K562 (cell line): ENCODE measurements at regions not wholly inside any gene's neighbourhood (a gene's known extent, or its start where the extent isn't known, plus 50 kb on each side); places are given as distances from the start of the nearest gene placed in this dataset.

Source experiments
- ATAC-seq: fragments of 200-7000 bp; cut with Tn5 transposase; 3 replicates; pipeline ENCODE4 v1.9.1; 2020; ENCODE audit warnings: moderate library complexity
- BruUV-seq: library from RNA; stranded (reverse); fragments of 400-500 nt; replicated peaks from 2 replicates; lab custom pipeline; 2021; lab: Mats Ljungman, UMichigan
- CTCF ChIA-PET: fragments of 300-600 bp; formaldehyde crosslinking; extraction: SDS; loops from one replicate; lab custom pipeline; 2021; ENCODE audit warnings: low intra/inter-chr PET ratio; lab: Yijun Ruan, JAX
- POLR2A ChIA-PET: fragments of 300-600, 350-650 bp; sonication (Branson Sonifier 250); formaldehyde crosslinking; extraction: SDS; loops from one replicate; lab custom pipeline; 2021; ENCODE audit warnings: antibody characterized with exemption, inconsistent platforms; lab: Yijun Ruan, JAX
- DNase-seq, 4 experiments: peaks; one replicate each; pipeline versions ENCODE4 v3.0.0 to v3.0.0-alpha.2; 2011 to 2018; ENCODE audit warnings: low spot score in 3 of 4, mixed read lengths in 3 of 4; ENCODE audit errors: extremely low read depth in 1 of 4
- FAIRE-seq: peaks from 2 replicates; lab custom pipeline; 2011; peaks lifted over from hg19 to GRCh38; lab: Jason Lieb, UNC
- H2AFZ ChIP-seq: 2 replicates; pipeline ENCODE4 v1.6.0; 2011; ENCODE audit warnings: low read depth, low read length, control low read depth, inconsistent platforms
- H3K27ac ChIP-seq: fragments of 200-600 bp; 3 replicates; pipeline ENCODE4 v1.8.0; 2011; ENCODE audit warnings: low read depth, mild to moderate bottlenecking, control low read depth, inconsistent platforms, low read length, moderate library complexity, mixed read lengths; ENCODE audit errors: extremely low read depth
- H3K27me3 ChIP-seq, 2 experiments: fragments of 300-600 bp in 1 of 2; 2 replicates in 1 of 2; 3 replicates in 1 of 2; pipeline versions ENCODE4 v1.6.0 to v1.8.0; 2011; ENCODE audit warnings: inconsistent platforms in 2 of 2, low read length in 2 of 2, mild to moderate bottlenecking in 1 of 2, mixed read lengths in 1 of 2, moderate library complexity in 1 of 2; ENCODE audit not compliant: control insufficient read depth in 2 of 2, insufficient read depth in 2 of 2
- H3K36me3 ChIP-seq: fragments of 300-600 bp; 3 replicates; pipeline ENCODE4 v1.8.0; 2011; ENCODE audit warnings: mild to moderate bottlenecking, low read length, inconsistent platforms; ENCODE audit not compliant: control insufficient read depth, insufficient read depth
- H3K4me1 ChIP-seq, 2 experiments: fragments of 200-600 bp in 1 of 2; replicated peaks in 1 of 2; 2 replicates in 1 of 2; 3 replicates in 1 of 2; pipeline versions ENCODE4 v1.5.1 to v1.8.0; 2011; ENCODE audit warnings: inconsistent platforms in 2 of 2, low read length in 2 of 2, mild to moderate bottlenecking in 1 of 2, mixed read lengths in 1 of 2, moderate library complexity in 1 of 2; ENCODE audit not compliant: control insufficient read depth in 2 of 2, insufficient read depth in 2 of 2
- H3K4me2 ChIP-seq: 2 replicates; pipeline ENCODE4 v1.6.1; 2011; ENCODE audit warnings: low read length, control low read depth, inconsistent platforms, mixed read lengths; ENCODE audit not compliant: insufficient read depth
- H3K4me3 ChIP-seq: fragments of 200-600 bp; sonication (generic), shearing (Covaris generic); 2 replicates; pipeline ENCODE4 v1.5.1; 2016; ENCODE audit warnings: control low read depth, inconsistent platforms
- H3K79me2 ChIP-seq: fragments of 200-600 bp; 3 replicates; pipeline ENCODE4 v1.8.0; 2011; ENCODE audit warnings: low read length, inconsistent platforms; ENCODE audit not compliant: control insufficient read depth, insufficient read depth
- H3K9ac ChIP-seq, 2 experiments: 2 replicates each; pipeline versions ENCODE4 v1.6.0 to v1.6.1; 2011; ENCODE audit warnings: low read depth in 2 of 2, low read length in 2 of 2, control low read depth in 1 of 2, inconsistent platforms in 1 of 2, mild to moderate bottlenecking in 1 of 2, mixed read lengths in 1 of 2; ENCODE audit not compliant: insufficient read depth in 1 of 2
- H3K9me1 ChIP-seq: one replicate; pipeline ENCODE4 v1.6.0; 2011; ENCODE audit warnings: inconsistent platforms, mild to moderate bottlenecking, low read length, moderate library complexity; ENCODE audit not compliant: control insufficient read depth, insufficient read depth
- H3K9me3 ChIP-seq: replicated peaks from 2 replicates; pipeline ENCODE4 v1.5.1; 2011; ENCODE audit warnings: low read depth, low read length, inconsistent platforms; ENCODE audit not compliant: control insufficient read depth, insufficient read depth
- H4K20me1 ChIP-seq: replicated peaks from 2 replicates; pipeline ENCODE4 v1.6.1; 2011; ENCODE audit warnings: low read length, inconsistent platforms, mixed read lengths; ENCODE audit not compliant: control insufficient read depth, insufficient read depth
- CGGBP1 ChIP-seq: fragments of 250-450 bp; sonication (Bioruptor Pico); IDR thresholded peaks from 2 replicates; pipeline ENCODE4 v1.9.0; 2021; ENCODE audit warnings: mild to moderate bottlenecking
- CREB3 ChIP-seq: fragments of 450-650 bp; conservative IDR thresholded peaks from 2 replicates; pipeline ENCODE4 v1.6.1; 2016; ENCODE audit warnings: missing genetic modification characterization, low read depth, mild to moderate bottlenecking, missing compliant biosample characterization, moderate library complexity
- CREM ChIP-seq: IDR thresholded peaks from 2 replicates; pipeline ENCODE4 v1.6.1; 2014; ENCODE audit warnings: antibody characterized with exemption, low read depth
- E2F8 ChIP-seq: fragments of 450-650 bp; IDR thresholded peaks from 2 replicates; pipeline ENCODE4 v1.7.1; 2018; ENCODE audit warnings: mild to moderate bottlenecking, low read depth; ENCODE audit not compliant: partially characterized antibody
- GATA2 ChIP-seq: sonication (generic); formaldehyde crosslinking; IDR thresholded peaks from 2 replicates; pipeline ENCODE4 v1.4.0; 2020; ENCODE audit warnings: mild to moderate bottlenecking, missing genetic modification reagents
- PREB ChIP-seq: sonication (generic); formaldehyde crosslinking; IDR thresholded peaks from 2 replicates; pipeline ENCODE4 v1.8.1; 2023; ENCODE audit warnings: mild to moderate bottlenecking, missing genetic modification reagents
- STAT6 ChIP-seq: sonication (generic); formaldehyde crosslinking; IDR thresholded peaks from 2 replicates; pipeline ENCODE4 v1.8.1; 2023; ENCODE audit warnings: mild to moderate bottlenecking, missing genetic modification reagents
- VEZF1 ChIP-seq: fragments of 200-800 bp; sonication (Bioruptor generic); IDR thresholded peaks from 2 replicates; pipeline ENCODE4 v1.6.1; 2017; ENCODE audit warnings: missing genetic modification characterization, missing compliant biosample characterization
- ZFP1 ChIP-seq: fragments of 450-650 bp; formaldehyde crosslinking; IDR thresholded peaks from 2 replicates; pipeline ENCODE4 v1.4.0; 2020; ENCODE audit warnings: mild to moderate bottlenecking, mixed read lengths
- ZNF274 ChIP-seq: IDR thresholded peaks from 2 replicates; pipeline ENCODE4 v1.6.1; 2011; ENCODE audit warnings: low read depth, mild to moderate bottlenecking, low read length, moderate library complexity, borderline replicate concordance
- ZNF347 ChIP-seq: fragments of 450-650 bp; formaldehyde crosslinking; IDR thresholded peaks from 2 replicates; pipeline ENCODE4 v1.4.0; 2020; ENCODE audit warnings: low read depth, mild to moderate bottlenecking, moderate library complexity
- WGBS: fragments of 100-300 bp; shearing (Covaris generic); methylation state at CpG from one replicate; pipeline ENCODE4 v1.1.6; 2016; ENCODE audit warnings: low coverage, mixed read lengths; ENCODE audit not compliant: insufficient coverage; ENCODE audit errors: missing lambda C conversion rate; 5-methylcytosine and 5-hydroxymethylcytosine counted together
- in situ Hi-C: fragments of 300-500 bp; cut with MboI; formaldehyde crosslinking; loops from 4 replicates; pipeline ENCODE4 v1.15.0; 2018; ENCODE audit warnings: inconsistent platforms, mixed read lengths
- intact Hi-C: fragments of 100-400 bp; cut with micrococcal nuclease; formaldehyde crosslinking; loops from 2 replicates; pipeline ENCODE4 v1.14.2; 2022

GRCh38 chr16:11473728-11474127 lies 113.0 kb downstream of the LITAF start:
- in situ Hi-C loops (no loop called here), intact Hi-C loops (no loop called here)
- Histone ChIP-seq H3K36me3 (no peaks in the 10 kb centered on the region), H3K9me1 (no peaks in the 10 kb centered on the region), H3K4me3 (no peak overlapping the region), H2AFZ (no peak overlapping the region), H3K4me2 (no peak overlapping the region), H3K27me3 (peaks cover 10 to 50% of the 10 kb centered on the region in 2 experiments; a peak in 3 of 5 replicates), H3K79me2 (no peaks in the 10 kb centered on the region), H3K4me1 (peaks cover 0 to 12% of the 10 kb centered on the region in 2 experiments; a peak in 2 of 5 replicates), H4K20me1 (no peaks in the 10 kb centered on the region; the same call in 1 of the 2 replicates), H3K9ac (no peak overlapping the region), H3K9me3 (no peaks in the 10 kb centered on the region), H3K27ac (no peak overlapping the region)
- TF ChIP-seq GATA2 (CRISPR knock-in tag) (no peak), VEZF1 (CRISPR knock-in tag) (no peak), PREB (no peak), STAT6 (CRISPR knock-in tag) (no peak), E2F8 (no peak), ZNF347 (CRISPR knock-in tag) (no peak), CREB3 (tag) (no peak), ZFP1 (CRISPR knock-in tag) (no peak), ZNF274 (no peak), CREM (no peak), CGGBP1 (CRISPR knock-in tag) (no peak)
- no TSS peak for BruUV-seq
- FAIRE-seq = no peak
- no peak for DNase-seq
- CTCF ChIA-PET = no interaction called here
- POLR2A ChIA-PET = interaction anchor here (1.3 to 1.5 kb wide), 2 partner anchors 9 to 13 kb away, joined by 3 to 6 read pairs; no protein-coding TSS in a partner anchor
- 21% methylated on average over 10 of the region's 10 CpGs for WGBS
- ATAC-seq = no peak
